GM18520 (cell line): ENCODE measurements at regions not wholly inside any gene's neighbourhood (a gene's known extent, or its start where the extent isn't known, plus 50 kb on each side); places are given as distances from the start of the nearest gene placed in this dataset.

Source experiments
- ATAC-seq: cut with Tn5 transposase; IDR thresholded peaks from one replicate; pipeline ENCODE4 v1.9.1; 2021; ENCODE audit not compliant: unreplicated experiment

DNA sequence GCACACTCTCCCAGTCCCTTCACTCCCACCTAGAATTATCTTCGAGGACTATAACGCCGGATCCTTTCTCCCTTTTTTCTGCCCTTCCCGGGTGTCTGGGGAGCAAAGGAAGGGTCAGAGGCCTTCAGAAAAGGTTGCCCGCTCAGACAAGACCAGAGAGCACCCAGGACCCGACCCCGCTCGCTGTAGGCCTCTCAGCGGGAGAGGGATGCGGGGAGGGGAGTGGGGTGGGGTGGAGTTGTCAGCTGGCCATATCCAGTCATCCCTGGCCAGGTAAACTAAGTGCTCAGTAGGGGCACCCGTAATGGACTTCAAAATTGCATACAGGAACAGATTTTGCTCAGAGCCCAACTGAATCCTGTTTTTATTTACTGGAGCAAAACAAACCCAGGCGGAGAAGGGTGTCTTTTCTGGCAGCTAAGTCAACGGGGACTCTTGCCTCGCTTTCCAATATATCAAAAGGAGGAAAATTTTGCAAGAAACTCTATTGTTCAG is 65.0 kb downstream of the NOL4 start:
- no peak for ATAC-seq

DNA sequence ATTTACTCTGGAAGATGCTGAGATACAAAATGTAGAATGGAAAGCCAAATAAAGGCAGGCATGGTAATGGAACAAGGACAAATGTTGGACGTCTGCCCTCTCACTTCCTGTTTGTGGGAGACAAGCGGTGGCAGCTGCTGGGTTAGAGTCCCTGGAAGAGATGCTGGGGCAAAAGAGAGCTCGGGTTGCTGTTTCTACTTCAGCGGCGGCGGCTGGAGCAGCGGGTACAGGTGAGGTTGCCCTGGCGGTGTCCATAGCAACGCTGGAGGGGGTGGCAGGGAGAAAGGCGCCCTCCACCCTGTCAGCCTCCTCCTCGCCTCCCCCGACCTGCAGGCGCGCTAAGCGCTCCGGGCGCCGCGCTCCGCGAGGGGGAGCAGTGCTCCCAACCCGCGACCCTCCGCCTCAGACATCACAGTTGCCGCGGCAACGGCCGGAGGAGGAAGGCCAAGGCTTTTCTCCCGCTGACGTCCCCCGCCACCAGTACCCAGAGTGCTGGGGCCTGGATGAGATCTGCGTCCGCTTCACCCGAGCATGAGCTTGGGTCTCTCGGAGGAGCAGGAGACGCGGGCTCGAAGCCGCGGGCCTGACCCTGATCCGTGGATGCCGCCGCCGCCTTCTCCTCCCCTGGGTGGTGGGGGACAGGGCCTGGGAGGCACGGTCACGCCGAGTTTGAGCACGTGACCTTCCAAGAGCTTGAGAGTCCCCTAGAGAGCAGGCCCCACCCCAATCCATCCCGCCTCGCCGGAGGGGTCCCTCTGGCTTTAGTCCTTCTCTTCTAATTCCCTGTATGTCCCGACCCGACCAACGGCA is 65.6 kb downstream of the NOL4 start:
- ATAC-seq: no peak

DNA sequence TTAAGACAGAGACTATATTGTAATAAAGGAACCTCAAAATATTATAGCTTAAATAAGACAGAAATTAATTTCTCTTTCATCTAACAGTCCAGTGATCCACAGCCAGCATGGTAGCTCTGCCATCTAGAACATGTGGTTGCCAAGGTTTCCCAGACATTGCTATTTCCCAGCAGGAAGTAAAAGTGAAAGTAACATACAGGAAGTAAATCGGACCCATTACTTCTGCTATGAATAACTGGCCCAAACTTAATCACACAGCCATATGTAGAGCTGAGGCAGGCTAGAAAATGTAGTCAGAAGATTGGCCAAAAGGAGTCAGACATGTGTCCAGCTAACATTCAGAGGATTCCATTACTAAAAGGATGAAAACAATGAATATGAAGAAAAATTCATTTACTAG is 71.0 kb downstream of the NOL4 start:
- ATAC-seq: peak; percentile 52

DNA sequence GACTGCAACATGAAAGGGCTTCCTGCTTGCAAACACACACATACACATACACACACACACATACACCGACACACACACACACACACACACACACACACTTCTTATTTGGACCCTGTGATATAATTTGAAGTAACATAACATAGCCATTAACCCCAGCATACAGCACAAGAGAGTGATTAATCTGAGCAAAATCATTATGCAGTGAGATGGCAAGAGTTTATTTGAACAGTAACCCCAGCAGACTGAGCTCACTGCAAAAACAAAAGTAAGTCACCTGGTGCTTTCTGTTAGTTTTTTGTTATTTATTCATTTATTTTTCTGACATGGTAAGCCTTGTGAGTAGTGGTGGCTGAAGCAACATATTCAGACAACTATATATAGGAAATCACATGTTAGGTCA is 93.7 kb downstream of the NOL4 start:
- ATAC-seq: no peak

DNA sequence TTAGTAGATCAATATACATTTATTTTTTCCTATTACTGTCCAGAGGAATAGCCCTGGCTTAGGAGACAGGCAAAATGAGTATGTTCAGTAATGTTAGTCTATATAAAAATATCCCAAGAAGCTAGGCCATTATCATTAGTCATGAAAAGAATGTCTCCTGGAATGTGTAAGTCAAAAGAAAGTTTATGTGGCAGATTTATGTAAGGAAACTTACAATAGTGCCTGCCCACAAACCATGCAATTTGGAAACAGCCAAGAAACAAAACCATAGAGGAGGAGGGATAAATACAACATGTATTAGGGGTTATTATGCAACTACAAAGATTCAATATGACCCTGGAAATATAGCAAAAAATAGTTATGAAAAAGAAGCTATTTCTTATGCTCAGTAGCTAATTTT is 96.3 kb downstream of the NOL4 start:
- ATAC-seq: no peak

DNA sequence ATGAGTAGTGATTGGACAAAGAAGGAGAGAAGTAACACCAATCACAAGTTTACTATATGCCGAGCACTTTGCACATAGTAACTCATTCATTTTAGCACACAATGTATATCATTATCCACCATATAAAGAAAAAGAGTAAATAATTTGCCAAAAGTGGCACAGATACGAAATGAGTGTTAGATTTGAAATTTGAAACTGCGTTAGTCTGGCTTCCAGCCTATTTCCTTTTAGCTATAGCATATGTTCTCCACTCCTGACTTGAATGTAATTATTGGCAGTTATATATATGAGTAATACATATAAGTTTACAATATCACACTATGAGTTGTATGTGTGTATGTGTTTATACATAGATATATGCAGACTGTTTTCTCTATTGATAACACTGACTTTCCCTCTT is 98.6 kb downstream of the NOL4 start:
- no peak for ATAC-seq

DNA sequence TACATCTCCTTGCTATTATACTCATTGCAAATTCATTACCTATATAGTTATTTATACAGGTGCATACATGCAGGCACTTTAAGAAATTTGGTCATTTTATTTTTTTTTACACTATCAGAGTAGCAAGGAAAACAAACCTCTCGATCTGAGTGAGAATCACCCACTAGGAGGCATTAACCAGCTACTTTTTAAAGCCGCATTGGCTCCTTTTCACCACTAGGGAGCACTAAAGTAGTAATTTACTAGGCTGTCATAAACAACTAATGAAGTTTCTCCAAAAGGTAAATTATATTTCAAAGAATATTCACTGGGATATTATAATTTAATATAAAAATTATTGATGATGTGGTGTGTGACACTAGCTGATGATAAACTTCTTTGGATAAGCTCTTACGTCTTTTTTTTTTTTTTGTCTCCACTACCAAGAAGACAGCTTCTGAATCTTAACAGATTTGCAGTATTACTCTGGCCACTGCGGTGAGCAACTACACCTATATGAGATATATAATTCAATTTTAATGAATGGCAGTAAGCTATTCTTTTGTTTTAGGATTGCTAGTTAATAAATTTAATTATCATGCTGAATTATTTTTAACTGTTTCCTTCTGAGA is 101.9 kb downstream of the NOL4 start:
- ATAC-seq: peak; percentile 93

DNA sequence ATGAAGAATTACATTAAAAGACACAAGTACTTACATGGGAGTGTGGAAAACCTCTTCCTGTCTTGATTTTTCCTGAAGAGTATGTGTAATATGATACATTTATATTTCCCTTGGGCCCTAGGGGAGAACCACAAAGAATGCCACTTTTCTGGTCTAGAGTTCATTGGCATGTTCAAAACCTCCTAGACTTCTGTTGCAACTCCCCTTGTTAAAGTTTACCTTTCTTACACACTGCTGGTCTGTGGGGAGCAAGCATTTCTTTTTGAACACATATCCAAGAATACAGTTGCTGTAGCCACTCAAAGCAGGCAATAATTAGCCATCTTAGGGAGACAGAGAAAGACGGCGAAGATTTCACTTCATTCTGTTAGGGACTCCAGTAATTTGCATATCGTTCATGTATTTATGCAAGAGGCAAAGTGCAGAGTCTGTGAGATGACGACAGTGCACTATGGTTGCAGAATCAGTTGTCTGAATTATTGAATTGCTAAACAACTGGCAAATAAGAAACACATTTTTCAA is 103.5 kb downstream of the NOL4 start:
- no peak for ATAC-seq

DNA sequence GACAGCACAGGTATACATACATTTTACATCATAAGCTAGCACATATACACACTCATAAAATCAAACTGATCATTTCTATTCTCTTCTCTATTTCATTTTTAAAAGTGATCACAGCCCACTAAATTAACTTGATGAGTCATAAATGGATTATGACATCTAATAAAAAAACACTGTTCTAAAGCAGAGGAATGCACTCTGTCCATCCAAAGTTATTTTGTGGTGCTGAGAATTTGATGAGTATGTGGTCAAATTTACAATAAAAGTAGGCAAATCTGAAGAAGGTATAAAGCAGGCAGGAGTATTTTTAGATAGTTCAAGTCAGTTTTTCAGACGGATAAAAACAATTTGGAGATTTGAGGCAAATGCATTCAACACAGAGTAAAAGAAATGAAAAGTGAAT is 104.4 kb downstream of the NOL4 start:
- ATAC-seq: no peak

DNA sequence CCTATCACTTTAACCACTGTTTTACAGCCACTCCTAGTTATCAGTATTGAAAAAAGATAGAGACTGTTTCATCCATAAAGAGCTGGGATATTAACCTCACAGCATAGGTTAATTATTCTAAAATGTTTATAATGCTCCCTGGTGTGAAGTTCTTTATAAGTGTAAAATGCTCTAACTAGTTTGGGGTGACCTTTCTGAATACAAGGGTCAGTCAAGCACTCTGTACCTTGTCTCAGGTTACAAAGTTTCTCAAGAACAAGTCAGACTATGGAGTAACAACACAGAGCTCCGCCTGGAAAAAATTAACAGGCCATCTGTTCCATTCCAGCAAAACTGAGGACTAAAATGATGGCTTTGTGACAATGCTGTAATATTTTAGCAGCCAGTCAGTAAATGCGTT is 107.4 kb downstream of the NOL4 start:
- no peak for ATAC-seq

DNA sequence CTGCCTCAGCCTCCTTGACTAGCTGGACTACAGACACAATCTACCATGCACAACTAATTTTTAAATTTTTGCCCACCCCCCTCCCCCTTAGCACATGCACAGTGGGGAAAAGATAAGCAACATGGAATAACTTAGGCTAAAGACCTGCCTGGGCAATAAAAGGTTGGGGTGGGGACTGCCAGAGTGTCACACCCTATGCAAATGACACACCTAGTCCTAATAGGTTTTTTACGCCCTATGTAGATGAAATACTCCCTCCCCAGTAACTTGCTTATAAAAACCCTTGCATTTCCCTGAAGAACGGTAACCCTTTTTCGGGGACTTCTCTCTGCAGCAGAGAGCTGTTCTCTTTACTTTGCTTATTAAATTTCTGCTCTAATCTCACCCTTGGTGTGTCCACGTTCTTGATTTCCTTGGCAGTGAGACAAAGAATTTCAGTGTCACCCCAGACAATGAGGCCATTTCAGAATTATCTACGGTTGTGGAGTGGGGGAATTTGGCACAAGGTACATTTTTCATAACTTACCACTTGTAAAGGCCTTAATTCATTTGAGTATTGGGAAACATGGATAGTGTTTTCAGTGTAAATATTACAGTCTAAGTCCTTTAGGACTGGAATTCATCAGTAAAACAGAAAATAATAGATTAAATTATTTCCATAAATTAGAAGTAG is 109.2 kb downstream of the NOL4 start:
- no peak for ATAC-seq

DNA sequence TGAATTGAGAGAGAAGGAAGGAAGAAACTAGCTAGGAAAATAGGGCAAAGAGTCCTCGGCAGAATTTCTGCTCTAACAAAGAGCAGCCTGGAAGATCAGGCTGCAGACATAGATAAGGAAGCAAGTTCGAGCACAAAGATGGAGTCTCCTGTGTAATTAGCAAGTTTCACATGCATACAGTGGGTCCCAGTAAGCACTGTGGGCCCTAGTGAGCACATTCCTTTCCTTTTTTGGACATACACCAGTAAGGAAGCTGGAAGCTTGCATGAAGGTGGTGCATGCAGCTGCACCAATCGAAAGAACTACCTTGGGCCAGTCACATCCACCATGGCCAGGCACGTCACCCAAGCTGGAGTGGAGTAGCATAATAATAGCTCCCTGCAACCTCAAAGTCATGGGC is 109.7 kb downstream of the NOL4 start:
- ATAC-seq: no peak

DNA sequence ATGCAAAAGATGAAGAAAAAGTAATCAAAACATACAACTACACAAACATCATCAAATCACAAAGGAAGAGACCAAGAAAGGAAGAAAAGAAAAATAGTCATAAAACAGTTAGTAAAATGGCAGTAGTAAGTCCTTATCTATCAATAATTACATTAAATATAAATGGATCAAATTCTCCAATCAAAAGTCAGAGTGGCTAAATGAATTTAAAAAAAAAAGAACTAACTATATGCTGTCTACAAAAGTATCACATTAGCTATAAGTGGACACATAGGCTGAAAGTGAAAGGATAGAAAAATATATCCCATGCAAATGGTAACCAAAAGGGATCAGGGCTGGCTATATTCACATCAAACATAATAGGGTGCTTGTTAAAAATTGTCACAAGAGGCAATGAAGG is 116.5 kb downstream of the NOL4 start:
- no peak for ATAC-seq

DNA sequence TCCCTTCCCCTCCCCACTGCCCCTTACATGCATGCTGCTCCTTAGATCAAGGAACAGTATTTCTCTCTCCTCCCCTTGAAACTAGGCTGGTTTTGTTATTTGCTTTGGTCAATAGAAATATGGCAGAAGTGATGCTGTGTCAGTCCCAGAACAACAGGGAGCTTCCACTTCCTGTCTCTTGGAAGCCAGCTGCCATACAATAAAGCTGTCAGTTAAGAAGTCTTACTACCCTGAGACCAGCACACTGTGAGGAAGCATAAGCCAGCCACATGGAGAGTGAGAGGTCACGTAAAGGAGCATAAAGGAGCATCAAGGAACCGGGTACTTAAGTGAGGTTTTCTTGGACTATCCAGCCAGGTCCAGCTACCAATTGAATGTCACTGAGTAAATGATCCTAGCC is 126.6 kb downstream of the NOL4 start:
- no peak for ATAC-seq

DNA sequence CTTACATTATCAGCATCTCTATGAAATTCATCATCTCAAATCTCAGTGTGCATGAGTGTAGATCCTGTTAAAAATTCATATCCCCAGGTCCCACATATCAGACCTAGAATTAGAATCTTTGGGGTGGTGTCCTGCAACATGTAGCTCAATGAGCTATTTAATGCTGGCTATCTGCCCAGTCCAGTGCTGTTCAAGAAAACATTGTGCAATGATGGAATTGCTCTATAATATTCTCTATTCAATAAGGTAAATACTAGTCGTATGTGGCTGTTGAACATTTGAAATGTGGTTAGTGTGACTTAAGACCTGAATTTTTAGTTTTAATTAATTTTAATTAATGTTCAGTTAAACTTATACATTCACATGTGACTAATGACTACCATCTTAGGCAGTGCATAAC is 127.4 kb downstream of the NOL4 start:
- no peak for ATAC-seq

DNA sequence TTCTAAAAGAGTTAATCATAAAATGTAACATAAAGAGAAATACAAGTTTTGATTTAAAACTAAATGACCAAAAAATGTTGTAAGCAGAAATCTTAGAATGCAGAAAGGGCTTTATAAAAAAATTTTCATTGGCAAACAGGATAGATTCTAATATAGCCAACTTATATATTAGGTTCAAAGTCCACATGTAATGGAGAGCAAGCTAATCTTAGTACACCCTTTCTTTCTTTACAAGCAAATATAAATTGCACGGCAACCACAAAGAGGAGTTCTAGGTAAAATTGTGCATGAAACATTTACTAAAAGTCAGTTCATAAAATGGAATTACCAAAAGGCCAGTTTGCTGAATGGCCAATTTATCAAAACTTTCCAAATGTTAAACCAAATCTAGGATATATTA is 130.6 kb downstream of the NOL4 start:
- no peak for ATAC-seq

DNA sequence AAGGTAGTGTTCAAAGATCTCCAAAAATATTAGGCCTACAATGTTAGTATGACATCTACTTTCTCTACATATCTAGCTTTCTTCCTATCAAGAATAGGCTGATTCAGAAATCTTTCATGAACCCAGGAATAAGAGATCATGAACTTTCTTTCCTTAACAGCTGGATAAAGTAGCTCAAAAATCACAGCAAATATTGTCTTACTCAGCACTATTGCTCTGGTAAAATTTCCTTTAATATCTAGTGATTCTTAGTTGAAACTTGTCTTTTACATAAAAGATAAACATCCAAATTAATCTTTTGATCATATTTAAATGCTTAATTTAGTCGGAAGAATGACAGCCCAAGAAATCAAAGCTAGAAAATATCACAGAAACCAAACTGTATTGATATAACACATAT is 131.9 kb downstream of the NOL4 start:
- no peak for ATAC-seq

DNA sequence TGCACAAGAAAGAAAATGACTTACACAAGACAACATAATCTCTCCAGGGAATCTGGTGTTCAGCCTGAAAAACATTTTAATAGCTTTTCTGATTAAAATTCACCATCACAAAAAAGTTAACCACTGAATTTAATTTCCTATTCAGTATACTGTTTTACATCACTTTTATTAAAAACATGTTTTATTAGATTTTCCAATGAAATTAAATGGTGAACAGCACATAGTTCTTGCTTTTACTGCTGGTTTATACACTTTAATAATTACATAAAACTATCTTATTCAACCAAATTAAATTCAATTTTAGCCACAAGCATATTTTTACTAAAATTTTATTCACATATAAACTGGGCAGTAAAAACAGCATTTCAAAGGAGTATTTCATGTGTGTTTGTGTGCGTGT is 138.3 kb downstream of the NOL4 start:
- no peak for ATAC-seq

DNA sequence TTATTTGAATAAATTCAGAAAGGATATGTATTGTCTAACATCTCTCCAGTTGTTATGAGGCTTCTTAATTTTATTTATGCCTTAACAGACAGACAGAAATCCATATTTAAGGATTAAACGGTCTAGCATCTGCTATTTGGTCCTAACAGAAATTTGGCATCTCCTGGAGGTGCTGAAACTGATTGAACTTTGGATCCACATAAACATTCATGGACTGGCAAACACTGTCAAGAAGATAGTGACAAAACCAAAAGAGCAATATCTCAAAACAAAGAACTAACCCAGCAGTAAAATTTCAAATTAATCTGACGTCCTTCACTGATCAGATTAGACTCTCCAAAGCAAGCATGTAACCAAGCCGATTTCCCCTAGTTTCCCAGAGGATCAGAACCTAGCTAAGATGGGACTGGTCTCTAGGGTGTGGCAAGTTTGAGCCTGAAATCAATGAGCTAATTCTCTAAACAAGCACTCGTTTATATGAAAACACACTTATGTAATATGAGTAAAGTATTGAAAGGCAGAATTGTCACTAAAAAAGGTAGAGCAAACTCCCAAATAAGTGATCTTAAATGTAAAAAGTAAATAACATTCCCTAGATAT is 139.5 kb downstream of the NOL4 start:
- ATAC-seq: no peak

DNA sequence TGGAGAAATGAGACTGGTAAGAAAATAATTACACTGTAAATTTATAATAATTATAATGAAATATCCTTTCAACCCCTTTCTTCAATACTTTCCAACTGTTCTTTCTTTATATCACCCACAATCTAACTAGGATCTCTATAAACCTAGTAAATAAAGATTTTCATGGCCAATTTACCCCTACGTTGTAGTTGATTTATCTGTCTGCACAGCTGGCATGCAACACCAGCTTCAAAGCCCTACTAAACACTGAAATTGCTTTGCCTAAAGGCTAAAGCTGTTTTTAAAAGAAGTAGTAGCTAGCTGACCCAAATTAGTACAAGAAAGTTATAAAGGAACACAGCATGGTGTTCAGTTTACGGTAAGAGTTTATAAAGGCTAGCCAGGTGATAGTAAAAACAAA is 140.1 kb downstream of the NOL4 start:
- ATAC-seq: no peak

DNA sequence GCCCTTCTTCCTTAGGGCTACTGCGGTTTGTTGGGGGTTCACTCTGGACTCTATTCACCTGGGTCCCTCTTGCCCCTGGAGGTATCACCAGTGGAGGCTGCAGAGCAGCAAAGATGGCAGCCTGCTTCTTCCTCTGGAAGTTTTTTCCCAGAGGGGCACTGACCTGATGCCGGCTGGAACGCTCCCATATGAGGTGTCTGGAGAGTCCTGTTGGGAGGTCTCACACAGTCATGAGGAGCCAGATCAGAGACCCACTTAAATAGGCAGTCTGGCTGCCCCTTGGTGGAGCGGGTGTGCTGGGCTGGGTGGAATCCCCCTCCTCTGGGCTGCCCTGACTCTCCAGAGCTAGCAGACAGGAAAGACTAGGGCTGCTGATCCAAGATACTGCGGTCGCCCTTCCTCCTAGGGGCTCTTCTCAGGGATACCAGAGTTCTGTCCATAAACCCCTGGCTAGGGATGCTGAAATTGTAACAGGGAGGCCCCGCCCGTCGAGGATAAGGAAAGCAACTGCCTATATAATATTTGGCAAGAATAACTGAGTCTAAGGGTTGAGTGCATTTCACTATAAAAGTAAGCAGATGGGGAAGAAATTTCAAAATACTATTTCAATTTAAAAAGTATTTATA is 140.7 kb downstream of the NOL4 start:
- no peak for ATAC-seq
